Activated T-helper 2 cell treated with anti-CD3 and anti-CD28 coated beads, Interferon-gamma antibody, Interleukin-2, Interleukin-4, amounts not matched to agents 10 μg/mL and 5 μg/mL and 100 μg/mL, durations not matched to agents 14 hours and 24 hours and 36 hours (primary cell): ENCODE measurements at regions not wholly inside any gene's neighbourhood (a gene's known extent, or its start where the extent isn't known, plus 50 kb on each side); places are given as distances from the start of the nearest gene placed in this dataset.

ENCODE experiments used
- DNase-seq: peaks from one replicate; pipeline ENCODE4 v3.0.0; 2021; ENCODE audit warnings: low spot score
- H3K27ac Mint-ChIP-seq: one replicate; pipeline ENCODE4 v1.8.0; 2021; ENCODE audit warnings: mixed read lengths
- H3K27me3 Mint-ChIP-seq: one replicate; pipeline ENCODE4 v1.8.0; 2021; ENCODE audit warnings: low read depth, mixed read lengths
- H3K36me3 Mint-ChIP-seq: one replicate; pipeline ENCODE4 v1.8.0; 2021; ENCODE audit warnings: low read depth, mixed read lengths
- H3K4me1 Mint-ChIP-seq: one replicate; pipeline ENCODE4 v1.8.0; 2021; ENCODE audit warnings: low read depth, mixed read lengths
- H3K4me3 Mint-ChIP-seq: one replicate; pipeline ENCODE4 v1.8.0; 2021; ENCODE audit warnings: low read depth, mild to moderate bottlenecking, moderate library complexity, mixed read lengths
- H3K9me3 Mint-ChIP-seq: one replicate; pipeline ENCODE4 v1.8.0; 2021; ENCODE audit warnings: mixed read lengths
- intact Hi-C: fragments of 100-400 bp; cut with micrococcal nuclease; formaldehyde crosslinking; loops from one replicate; pipeline ENCODE4 v1.15.1; 2023

DNA sequence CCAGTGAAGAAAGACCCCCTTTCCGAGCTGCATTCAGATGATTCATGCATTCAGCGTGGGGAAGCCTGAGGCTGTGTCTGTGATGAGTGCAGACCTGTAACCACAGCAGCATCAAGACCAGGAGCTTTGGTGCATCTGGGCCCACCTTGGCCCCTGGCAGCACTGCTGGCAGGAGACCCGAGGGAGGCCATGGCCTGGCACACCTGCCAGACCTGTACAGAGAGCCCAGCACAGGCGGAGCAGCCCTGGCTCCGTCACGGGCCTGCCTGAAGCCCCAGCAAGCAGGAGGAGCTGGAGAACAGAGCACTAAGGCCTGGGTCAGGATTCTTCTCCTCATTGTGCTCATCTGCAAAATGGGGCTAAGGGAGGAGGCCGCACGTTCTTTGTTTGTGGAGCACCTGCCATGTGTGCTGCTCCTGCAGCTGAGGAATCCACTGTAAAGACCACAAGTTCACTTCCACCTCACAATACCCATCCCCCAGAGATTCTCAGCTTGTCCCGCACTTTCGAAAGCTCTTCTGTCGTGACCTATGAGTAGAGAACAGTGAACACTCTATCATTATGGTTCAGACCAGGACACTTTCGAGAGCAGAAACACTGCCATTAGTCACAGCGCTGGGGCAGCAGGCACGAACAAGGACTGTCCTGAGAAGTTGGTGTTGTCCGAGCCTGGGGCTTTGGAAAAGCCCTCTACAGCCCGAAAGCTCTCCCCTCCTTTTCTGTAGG is 144.4 kb upstream of the CST7 start:
- no peaks in the 10 kb centered on the region for H3K27me3 Mint-ChIP-seq
- no peak for DNase-seq
- H3K27ac Mint-ChIP-seq, result no peak overlapping the region
- no peak overlapping the region for H3K4me3 Mint-ChIP-seq
- intact Hi-C loops, result no loop called here
- no peaks in the 10 kb centered on the region for H3K9me3 Mint-ChIP-seq
- no peaks in the 10 kb centered on the region for H3K36me3 Mint-ChIP-seq
- H3K4me1 Mint-ChIP-seq, result no peaks in the 10 kb centered on the region

- Mint-ChIP-seq H3K4me3 (no peak overlapping the region), H3K9me3 (no peaks in the 10 kb centered on the region), H3K27me3 (no peaks in the 10 kb centered on the region), H3K36me3 (no peaks in the 10 kb centered on the region), H3K4me1 (no peaks in the 10 kb centered on the region), H3K27ac (no peak overlapping the region)
- intact Hi-C loops, result no loop called here
- no peak for DNase-seq
Observed at GRCh38 chr20:24805456-24806238, 143.4 kb upstream of the CST7 start.

GRCh38 chr20:24806705-24807676 is 142.1 kb upstream of the CST7 start:
- DNase-seq, result no peak
- no peaks in the 10 kb centered on the region for H3K9me3 Mint-ChIP-seq
- intact Hi-C loops, result no loop called here
- H3K36me3 Mint-ChIP-seq, result no peaks in the 10 kb centered on the region
- H3K4me3 Mint-ChIP-seq, result no peak overlapping the region
- H3K27ac Mint-ChIP-seq, result no peak overlapping the region
- H3K4me1 Mint-ChIP-seq, result no peaks in the 10 kb centered on the region
- H3K27me3 Mint-ChIP-seq, result no peaks in the 10 kb centered on the region

- Mint-ChIP-seq H3K4me3 (no peak overlapping the region), H3K27me3 (no peaks in the 10 kb centered on the region), H3K9me3 (no peaks in the 10 kb centered on the region), H3K27ac (no peak overlapping the region), H3K4me1 (no peaks in the 10 kb centered on the region), H3K36me3 (no peaks in the 10 kb centered on the region)
- intact Hi-C loops, result no loop called here
- no peak for DNase-seq
Observed at GRCh38 chr20:24808616-24809015, 140.5 kb upstream of the CST7 start.

DNA sequence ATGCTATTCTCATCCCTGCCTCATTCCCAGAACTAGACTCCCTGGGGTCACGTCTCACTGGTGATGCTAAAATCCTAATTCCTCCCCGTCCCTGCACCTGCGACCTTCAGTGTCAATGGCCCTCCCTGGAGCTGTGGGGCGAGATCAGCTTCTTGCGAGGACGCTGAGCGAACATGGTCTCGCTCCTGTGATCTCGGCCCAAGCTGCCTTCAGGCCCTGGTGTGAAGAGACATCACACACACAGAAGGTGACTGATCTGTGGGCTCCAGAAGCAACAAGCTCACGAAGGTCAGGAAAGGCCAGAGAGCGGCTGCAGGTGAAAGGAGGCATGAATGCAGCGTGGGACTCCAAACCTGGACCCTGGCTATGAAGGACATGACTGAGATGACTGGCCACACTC is 139.5 kb upstream of the CST7 start:
- DNase-seq, result no peak
- no peaks in the 10 kb centered on the region for H3K36me3 Mint-ChIP-seq
- no peak overlapping the region for H3K27ac Mint-ChIP-seq
- no peaks in the 10 kb centered on the region for H3K4me1 Mint-ChIP-seq
- H3K27me3 Mint-ChIP-seq, result no peaks in the 10 kb centered on the region
- no peaks in the 10 kb centered on the region for H3K9me3 Mint-ChIP-seq
- intact Hi-C loops, result no loop called here
- H3K4me3 Mint-ChIP-seq, result no peak overlapping the region

DNA sequence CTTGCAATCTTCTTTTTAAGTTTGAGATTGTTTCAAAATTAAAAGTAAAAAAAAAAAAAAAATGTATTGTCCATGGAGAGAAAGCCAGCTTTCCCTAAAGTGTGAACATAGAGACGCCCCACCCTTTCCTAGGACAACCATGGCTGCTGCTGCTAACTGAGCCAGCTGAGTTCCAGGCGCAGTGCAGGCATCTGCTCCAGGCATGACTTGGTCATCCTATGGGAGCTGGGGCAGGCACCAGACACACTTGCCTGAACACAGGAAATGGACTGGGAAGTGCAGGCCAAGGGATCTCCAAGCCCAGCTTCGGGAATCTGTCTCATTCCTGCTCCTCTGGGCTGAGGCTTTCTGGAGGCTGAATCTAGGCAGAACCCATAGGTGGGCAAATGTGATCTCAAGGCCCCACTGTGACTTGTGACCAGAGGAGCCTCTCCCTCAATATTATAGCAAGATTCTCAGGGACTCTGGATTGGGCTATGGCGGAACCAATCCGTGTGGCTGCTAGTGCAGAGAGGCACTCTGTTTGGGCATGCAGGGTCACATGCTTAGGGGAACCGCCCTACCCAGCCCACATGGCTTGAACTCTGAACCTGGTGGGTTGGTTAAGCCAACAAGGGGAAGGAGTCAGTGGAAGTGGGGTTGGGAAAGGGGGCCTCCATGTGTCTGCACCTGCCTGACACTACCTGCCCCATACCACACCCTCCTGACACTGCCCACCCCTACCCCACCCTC is 138.2 kb upstream of the CST7 start:
- no peak for DNase-seq
- H3K27ac Mint-ChIP-seq, result no peak overlapping the region
- intact Hi-C loops, result no loop called here
- H3K4me3 Mint-ChIP-seq, result no peak overlapping the region
- H3K9me3 Mint-ChIP-seq, result no peaks in the 10 kb centered on the region
- no peaks in the 10 kb centered on the region for H3K36me3 Mint-ChIP-seq
- H3K27me3 Mint-ChIP-seq, result no peaks in the 10 kb centered on the region
- H3K4me1 Mint-ChIP-seq, result no peaks in the 10 kb centered on the region

- Mint-ChIP-seq H3K27me3 (no peaks in the 10 kb centered on the region), H3K9me3 (no peaks in the 10 kb centered on the region), H3K4me1 (no peaks in the 10 kb centered on the region), H3K27ac (no peak overlapping the region), H3K36me3 (no peaks in the 10 kb centered on the region), H3K4me3 (no peak overlapping the region)
- intact Hi-C loops, result no loop called here
- DNase-seq, result no peak
Observed at GRCh38 chr20:24812373-24812772, 136.7 kb upstream of the CST7 start.

DNA sequence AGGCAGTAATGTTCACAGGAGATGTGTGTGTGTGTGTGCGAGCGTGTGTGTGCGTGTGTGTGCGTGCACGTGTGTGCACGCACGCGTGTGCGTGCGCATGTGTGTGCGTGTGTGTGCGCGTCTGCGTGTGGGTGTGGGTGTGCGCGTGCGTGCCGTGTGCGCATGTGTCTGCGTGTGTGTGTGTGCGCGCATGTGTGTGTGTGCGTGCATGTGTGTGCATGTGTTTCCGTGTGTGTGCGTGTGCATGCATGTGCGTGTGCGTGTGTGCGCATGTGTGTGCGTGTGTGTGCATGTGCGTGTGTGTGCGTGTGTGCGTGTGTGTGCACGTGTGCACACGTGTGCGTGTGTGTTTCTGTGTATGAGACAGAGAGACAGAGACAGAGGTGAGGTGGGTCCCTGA is 136.0 kb upstream of the CST7 start:
- H3K4me1 Mint-ChIP-seq, result no peaks in the 10 kb centered on the region
- no peaks in the 10 kb centered on the region for H3K27me3 Mint-ChIP-seq
- no peak for DNase-seq
- no peak overlapping the region for H3K4me3 Mint-ChIP-seq
- H3K9me3 Mint-ChIP-seq, result no peaks in the 10 kb centered on the region
- no peak overlapping the region for H3K27ac Mint-ChIP-seq
- intact Hi-C loops, result no loop called here
- H3K36me3 Mint-ChIP-seq, result no peaks in the 10 kb centered on the region

- no peak overlapping the region for H3K27ac Mint-ChIP-seq
- no peaks in the 10 kb centered on the region for H3K27me3 Mint-ChIP-seq
- DNase-seq, result no peak
- no peaks in the 10 kb centered on the region for H3K4me1 Mint-ChIP-seq
- no peaks in the 10 kb centered on the region for H3K9me3 Mint-ChIP-seq
- intact Hi-C loops, result no loop called here
- no peak overlapping the region for H3K4me3 Mint-ChIP-seq
- H3K36me3 Mint-ChIP-seq, result no peaks in the 10 kb centered on the region
Observed at GRCh38 chr20:24813496-24813895, 135.6 kb upstream of the CST7 start.

GRCh38 chr20:24813936-24814335 is 135.1 kb upstream of the CST7 start:
- Mint-ChIP-seq H3K9me3 (no peaks in the 10 kb centered on the region), H3K27ac (no peak overlapping the region), H3K27me3 (no peaks in the 10 kb centered on the region), H3K4me1 (no peaks in the 10 kb centered on the region), H3K36me3 (no peaks in the 10 kb centered on the region), H3K4me3 (no peak overlapping the region)
- intact Hi-C loops, result no loop called here
- no peak for DNase-seq

DNA sequence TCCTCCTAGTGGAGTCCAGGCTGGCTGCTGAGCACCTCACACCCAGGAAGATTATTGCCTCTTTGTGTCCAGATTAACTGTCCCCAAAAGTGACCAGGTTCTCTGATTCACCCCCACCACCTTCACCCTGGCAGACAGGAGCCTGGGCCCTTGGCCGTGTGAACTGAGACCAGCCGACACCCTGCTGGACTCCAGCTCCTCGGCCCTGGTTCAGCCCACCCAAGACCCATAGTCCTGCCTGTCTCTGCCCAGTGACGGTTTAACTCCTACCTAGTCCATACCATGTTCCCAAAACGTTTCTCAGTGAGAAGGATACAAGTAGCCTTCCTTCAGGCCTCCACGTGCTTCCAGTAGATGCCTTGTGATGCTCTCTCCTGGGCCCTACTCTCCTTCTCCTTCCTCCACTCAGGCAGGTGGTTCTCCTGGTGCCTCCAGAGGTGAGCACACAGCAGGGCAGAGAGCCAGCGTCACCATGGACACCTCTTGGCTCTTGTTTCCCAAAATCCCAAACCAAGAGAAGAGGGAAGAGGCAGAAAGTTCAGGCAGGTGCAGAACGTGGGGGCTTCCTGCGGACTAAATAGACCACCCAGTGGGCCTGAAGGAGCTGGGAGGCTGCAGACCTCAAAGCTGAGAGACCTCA is 134.4 kb upstream of the CST7 start:
- Mint-ChIP-seq H3K9me3 (no peaks in the 10 kb centered on the region), H3K4me3 (no peak overlapping the region), H3K27ac (no peak overlapping the region), H3K4me1 (no peaks in the 10 kb centered on the region), H3K27me3 (no peaks in the 10 kb centered on the region), H3K36me3 (no peaks in the 10 kb centered on the region)
- no peak for DNase-seq
- intact Hi-C loops, result no loop called here

- Mint-ChIP-seq H3K9me3 (no peaks in the 10 kb centered on the region), H3K36me3 (no peaks in the 10 kb centered on the region), H3K27me3 (no peaks in the 10 kb centered on the region), H3K4me1 (no peaks in the 10 kb centered on the region), H3K27ac (no peak overlapping the region), H3K4me3 (no peak overlapping the region)
- intact Hi-C loops, result no loop called here
- DNase-seq, result no peak
Observed at GRCh38 chr20:24815196-24815815, 133.8 kb upstream of the CST7 start.
